H1 (cell line): ENCODE measurements at regions not wholly inside any gene's neighbourhood (a gene's known extent, or its start where the extent isn't known, plus 50 kb on each side); places are given as distances from the start of the nearest gene placed in this dataset.

ENCODE experiments used
- BCL11A ChIP-seq, 2 experiments: IDR thresholded peaks; one replicate each; pipeline ENCODE4 v1.6.1; 2011; ENCODE audit warnings: low read depth in 2 of 2, low read length in 2 of 2, mild to moderate bottlenecking in 2 of 2
- CBX8 ChIP-seq: fragments of 300-800, 300-1000 bp; sonication (generic); IDR thresholded peaks from 2 replicates; pipeline ENCODE4 v1.7.1; 2016; ENCODE audit warnings: low read depth, low read length, borderline replicate concordance
- EZH2 ChIP-seq: fragments of 200-600 bp; sonication (generic); IDR thresholded peaks from 2 replicates; pipeline ENCODE4 v1.7.1; 2012; ENCODE audit warnings: low read depth, mild to moderate bottlenecking, moderate library complexity, low read length, inconsistent platforms; ENCODE audit not compliant: severe bottlenecking
- RNF2 ChIP-seq: fragments of 200-900, 300-1000 bp; sonication (generic); IDR thresholded peaks from 2 replicates; pipeline ENCODE4 v1.7.1; 2016; ENCODE audit warnings: borderline replicate concordance, low read depth, mild to moderate bottlenecking, antibody characterized with exemption, low read length; ENCODE audit not compliant: poor library complexity, severe bottlenecking; ENCODE audit errors: missing control alignments
- SP4 ChIP-seq: IDR thresholded peaks from 2 replicates; pipeline ENCODE4 v1.6.1; 2012; ENCODE audit warnings: low read length, inconsistent platforms
- SUZ12 ChIP-seq: fragments of 200-600 bp; sonication (generic); IDR thresholded peaks from 2 replicates; pipeline ENCODE4 v1.6.1; 2012; ENCODE audit warnings: mild to moderate bottlenecking, inconsistent platforms, low read length, moderate library complexity, mixed read lengths
- TAF1 ChIP-seq: IDR thresholded peaks from 2 replicates; pipeline ENCODE4 v1.6.1; 2011; ENCODE audit warnings: mild to moderate bottlenecking, low read depth, low read length

GRCh38 chr21:38567335-38567969 is 69.2 kb upstream of the ERG start (continued):
- TF ChIP-seq BCL11A (IDR thresholded peaks at IDR 0.05; ENCODE audit: low read depth in 2 of 2, low read length in 2 of 2), result no peak
- TF ChIP-seq CBX8, result no peak
- TF ChIP-seq SUZ12, result no peak
- TF ChIP-seq EZH2, result no peak
- TF ChIP-seq SP4, result no peak
- no peak for TF ChIP-seq TAF1
- TF ChIP-seq RNF2, result no peak
